HEK293 (cell line): ENCODE measurements at regions not wholly inside any gene's neighbourhood (a gene's known extent, or its start where the extent isn't known, plus 50 kb on each side); places are given as distances from the start of the nearest gene placed in this dataset.

Experiments used
- CTCF ChIA-PET: fragments of 350-600 bp; formaldehyde crosslinking; extraction: SDS; loops from one replicate; lab custom pipeline; 2021; ENCODE audit warnings: antibody characterized with exemption; lab: Yijun Ruan, JAX
- POLR2A ChIA-PET: fragments of 300-600 bp; formaldehyde crosslinking; extraction: SDS; loops from one replicate; lab custom pipeline; 2020; ENCODE audit warnings: antibody characterized with exemption, inconsistent platforms; lab: Yijun Ruan, JAX
- H3K27ac ChIP-seq: fragments of 200-500 bp; sonication (Bioruptor generic); 2 replicates; pipeline ENCODE4 v1.5.1; 2014; ENCODE audit warnings: low read depth, low read length, control low read depth, inconsistent platforms; ENCODE audit errors: extremely low read depth
- H3K36me3 ChIP-seq, 2 experiments: fragments of 200-500 bp in 1 of 2; sonication (Bioruptor generic) in 1 of 2; 1 replicate in 1 of 2; 2 replicates in 1 of 2; pipeline ENCODE4 v1.5.1; 2014 to 2017; ENCODE audit warnings: inconsistent platforms in 2 of 2, low read length in 2 of 2; ENCODE audit not compliant: control insufficient read depth in 2 of 2, insufficient read depth in 1 of 2
- H3K4me1 ChIP-seq: fragments of 200-500 bp; sonication (Bioruptor generic); 2 replicates; pipeline ENCODE4 v1.5.1; 2014; ENCODE audit warnings: mild to moderate bottlenecking, low read length, inconsistent platforms; ENCODE audit not compliant: control insufficient read depth, insufficient read depth
- H3K4me3 ChIP-seq: 2 replicates; pipeline ENCODE4 v1.5.1; 2011; ENCODE audit warnings: low read depth, mild to moderate bottlenecking, control low read depth, low read length, moderate library complexity
- H3K9me3 ChIP-seq: fragments of 200-500 bp; sonication (Bioruptor generic); 2 replicates; pipeline ENCODE4 v1.5.1; 2014; ENCODE audit warnings: low read depth, low read length, inconsistent platforms; ENCODE audit not compliant: control insufficient read depth, insufficient read depth
- GLI2 ChIP-seq: fragments of 450-650 bp; formaldehyde crosslinking; IDR thresholded peaks from 2 replicates; pipeline ENCODE4; 2017; ENCODE audit warnings: missing biosample characterization, missing genetic modification characterization, low read depth, borderline replicate concordance
- GLI4 ChIP-seq: fragments of 450-650 bp; formaldehyde crosslinking; IDR thresholded peaks from 2 replicates; pipeline ENCODE4 v1.5.1; 2016; ENCODE audit warnings: missing biosample characterization, missing genetic modification characterization
- HOXC10 ChIP-seq: sonication (generic); formaldehyde crosslinking; IDR thresholded peaks from 2 replicates; pipeline ENCODE4 v1.8.1; 2023; ENCODE audit warnings: mild to moderate bottlenecking, missing genetic modification reagents
- IKZF3 ChIP-seq: fragments of 450-650 bp; IDR thresholded peaks from 2 replicates; pipeline ENCODE4 v1.5.0; 2018; ENCODE audit warnings: missing biosample characterization, mild to moderate bottlenecking, missing genetic modification characterization, moderate library complexity
- KLF1 ChIP-seq: fragments of 450-650 bp; formaldehyde crosslinking; IDR thresholded peaks from 2 replicates; pipeline ENCODE4 v1.5.1; 2016; ENCODE audit warnings: missing biosample characterization, missing genetic modification characterization
- KLF8 ChIP-seq: fragments of 450-650 bp; formaldehyde crosslinking; IDR thresholded peaks from 2 replicates; pipeline ENCODE4 v1.5.1; 2016; ENCODE audit warnings: missing biosample characterization, missing genetic modification characterization
- OVOL3 ChIP-seq: fragments of 450-650 bp; formaldehyde crosslinking; IDR thresholded peaks from 2 replicates; pipeline ENCODE4 v1.5.1; 2016; ENCODE audit warnings: missing biosample characterization, missing genetic modification characterization
- SETDB1 ChIP-seq: IDR thresholded peaks from one replicate; pipeline ENCODE4 v1.6.1; 2017; ENCODE audit warnings: mild to moderate bottlenecking, low read length, moderate library complexity, mixed read lengths; ENCODE audit not compliant: insufficient read length
- ZBTB17 ChIP-seq: fragments of 450-650 bp; formaldehyde crosslinking; IDR thresholded peaks from 2 replicates; pipeline ENCODE4 v1.5.1; 2016; ENCODE audit warnings: missing biosample characterization, missing genetic modification characterization
- ZNF155 ChIP-seq: fragments of 450-650 bp; formaldehyde crosslinking; IDR thresholded peaks from 2 replicates; pipeline ENCODE4 v1.5.1; 2016; ENCODE audit warnings: missing biosample characterization, missing genetic modification characterization
- ZNF341 ChIP-seq: fragments of 450-650 bp; formaldehyde crosslinking; IDR thresholded peaks from 2 replicates; pipeline ENCODE4; 2016; ENCODE audit warnings: low read depth, missing biosample characterization, missing genetic modification characterization
- ZNF394 ChIP-seq: fragments of 450-650 bp; formaldehyde crosslinking; IDR thresholded peaks from 2 replicates; pipeline ENCODE4 v1.5.1; 2016; ENCODE audit warnings: missing biosample characterization, missing genetic modification characterization, mild to moderate bottlenecking, moderate library complexity, borderline replicate concordance
- ZNF423 ChIP-seq: fragments of 450-650 bp; formaldehyde crosslinking; IDR thresholded peaks from 2 replicates; pipeline ENCODE4 v1.5.1; 2016; ENCODE audit warnings: missing biosample characterization, missing genetic modification characterization
- ZNF560 ChIP-seq: fragments of 450-650 bp; formaldehyde crosslinking; IDR thresholded peaks from 2 replicates; pipeline ENCODE4 v1.5.1; 2017; ENCODE audit warnings: missing biosample characterization, missing genetic modification characterization, borderline replicate concordance
- ZNF610 ChIP-seq: fragments of 450-650 bp; formaldehyde crosslinking; IDR thresholded peaks from 2 replicates; pipeline ENCODE4 v1.5.1; 2016; ENCODE audit warnings: missing biosample characterization, missing genetic modification characterization, borderline replicate concordance
- ZNF785 ChIP-seq: fragments of 450-650 bp; formaldehyde crosslinking; IDR thresholded peaks from 2 replicates; pipeline ENCODE4 v1.5.1; 2016; ENCODE audit warnings: missing biosample characterization, missing genetic modification characterization
- ZNF830 ChIP-seq: fragments of 450-650 bp; IDR thresholded peaks from 2 replicates; pipeline ENCODE4 v1.5.0; 2018; ENCODE audit warnings: missing biosample characterization, missing genetic modification characterization, low read depth, mild to moderate bottlenecking, moderate library complexity
- ZNF843 ChIP-seq: fragments of 450-650 bp; formaldehyde crosslinking; IDR thresholded peaks from 2 replicates; pipeline ENCODE4 v1.5.1; 2016; ENCODE audit warnings: missing biosample characterization, missing genetic modification characterization
- ZXDB ChIP-seq: fragments of 450-650 bp; formaldehyde crosslinking; IDR thresholded peaks from 2 replicates; pipeline ENCODE4 v1.5.1; 2016; ENCODE audit warnings: missing biosample characterization, missing genetic modification characterization
- TF ChIP-seq, protein P1 (sequence below): fragments of 450-650 bp; formaldehyde crosslinking; IDR thresholded peaks from 2 replicates; pipeline ENCODE4 v1.5.1; 2016; ENCODE audit warnings: missing biosample characterization, missing genetic modification characterization
- TF ChIP-seq, protein P2 (sequence below): sonication (generic); formaldehyde crosslinking; IDR thresholded peaks from 2 replicates; pipeline ENCODE4 v1.8.1; 2022; ENCODE audit warnings: mild to moderate bottlenecking, moderate library complexity, missing genetic modification reagents
- TF ChIP-seq, protein P3 (sequence below): fragments of 450-650 bp; formaldehyde crosslinking; IDR thresholded peaks from 2 replicates; pipeline ENCODE4 v1.5.1; 2016; ENCODE audit warnings: missing biosample characterization, missing genetic modification characterization, borderline replicate concordance

DNA sequence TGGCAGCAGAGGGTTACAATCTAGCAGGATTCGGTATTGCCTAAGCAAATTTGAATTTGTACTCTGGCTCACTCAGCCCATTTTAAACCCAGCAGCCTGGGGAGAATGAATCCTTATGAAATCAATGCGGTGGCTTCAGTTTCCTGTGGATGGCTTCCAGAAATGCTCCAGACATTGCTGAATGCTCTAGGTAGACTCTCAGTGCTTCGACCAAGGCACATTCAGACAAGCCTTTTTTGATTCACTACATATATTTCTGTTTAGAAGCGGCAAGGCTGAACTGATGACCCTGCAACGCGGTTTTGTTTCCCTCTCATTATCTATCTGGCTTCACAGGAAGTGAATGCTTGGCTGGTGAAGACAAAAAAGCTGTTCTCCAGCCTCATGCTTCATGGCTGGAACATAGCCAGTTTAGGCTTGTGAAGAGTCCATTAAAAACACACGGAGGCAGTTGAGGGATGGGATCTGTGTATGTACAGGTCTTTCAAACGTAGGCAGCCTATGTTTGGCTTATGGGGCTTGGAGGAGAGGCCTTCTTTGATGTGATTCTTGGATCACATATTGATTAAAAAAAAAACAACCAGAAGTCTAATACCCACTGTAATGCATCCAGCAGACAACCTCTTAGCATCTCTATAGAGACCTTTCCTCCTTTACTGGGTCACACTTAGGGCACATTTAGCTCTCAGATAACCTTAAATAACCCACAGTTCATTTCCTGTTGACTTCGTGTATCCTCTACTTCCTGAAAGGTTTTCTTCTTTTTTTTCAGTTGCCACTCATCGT is 400.2 kb upstream of the TBL1XR1 start (continued):
- no peak for TF ChIP-seq ZNF394 (tag by site-specific recombination)

DNA sequence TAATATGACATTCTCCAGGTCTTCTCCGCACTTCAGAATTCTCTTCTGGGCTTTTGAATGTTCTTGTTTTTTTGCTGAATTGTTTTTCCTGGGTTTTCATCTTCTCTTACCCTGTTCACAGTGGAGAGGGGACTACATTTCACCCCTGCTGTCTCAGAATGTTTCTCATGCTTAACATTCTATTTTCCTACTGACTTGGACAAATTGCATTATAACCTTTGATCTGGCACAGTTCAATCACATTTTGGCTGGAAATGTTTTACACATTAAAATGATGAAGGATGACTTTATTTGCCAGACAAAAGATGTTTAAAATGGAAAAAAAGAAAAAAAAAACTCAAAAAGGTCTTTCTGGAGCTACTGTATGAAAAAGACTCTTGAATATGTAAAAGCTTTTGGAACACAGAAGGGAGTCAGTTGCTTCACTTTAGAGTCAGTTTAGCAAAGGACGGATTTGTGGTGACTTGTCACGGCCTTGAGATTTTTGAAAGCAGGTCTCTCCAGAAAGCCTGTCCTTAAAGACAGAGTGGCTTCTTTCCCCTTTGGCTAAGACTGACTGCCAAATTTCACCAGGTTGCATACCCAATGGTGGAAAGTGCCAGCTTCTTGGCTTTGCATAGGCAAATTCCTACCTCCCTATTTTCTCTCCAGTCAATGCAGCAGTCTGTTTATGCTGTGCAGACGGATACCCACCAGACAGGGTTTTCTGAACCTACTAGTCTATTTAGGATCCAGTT is 401.0 kb upstream of the TBL1XR1 start:
- ChIA-PET POLR2A (no interaction called here), CTCF (interaction anchor here (0.6 kb wide), 1 partner anchor 375 kb away, joined by 3 read pairs; no protein-coding TSS in a partner anchor)
- Histone ChIP-seq H3K36me3 (no peaks in the 10 kb centered on the region), H3K9me3 (no peaks in the 10 kb centered on the region), H3K27ac (no peak overlapping the region), H3K4me1 (0 out of 2 replicates have a peak, but pooled peaks cover 3% of the 10 kb centered on the region), H3K4me3 (no peak overlapping the region)
- TF ChIP-seq ZNF843 (tag by site-specific recombination) = no peak
- no peak for TF ChIP-seq GLI4 (tag by site-specific recombination)
- no peak for TF ChIP-seq ZBTB17
- TF ChIP-seq ZNF785 (tag by site-specific recombination) = no peak

- POLR2A ChIA-PET = no interaction called here
- CTCF ChIA-PET = no interaction called here
- no peak overlapping the region for H3K27ac ChIP-seq
- H3K4me3 ChIP-seq = no peak overlapping the region
- no peaks in the 10 kb centered on the region for H3K36me3 ChIP-seq
- H3K4me1 ChIP-seq = 0 out of 2 replicates have a peak, but pooled peaks cover 3% of the 10 kb centered on the region
- no peaks in the 10 kb centered on the region for H3K9me3 ChIP-seq
- no peak for TF ChIP-seq GLI2 (tag by site-specific recombination)
- TF ChIP-seq IKZF3 = no peak
- TF ChIP-seq ZNF155 (tag by site-specific recombination) = no peak
- TF ChIP-seq ZNF560 (tag by site-specific recombination) = no peak
- no peak for TF ChIP-seq ZNF423 (tag by site-specific recombination)
- TF ChIP-seq ZNF341 (tag by site-specific recombination) = no peak
- TF ChIP-seq HOXC10 (CRISPR knock-in tag) = no peak
- no peak for TF ChIP-seq ZNF610 (tag by site-specific recombination)
- TF ChIP-seq OVOL3 (tag by site-specific recombination) = no peak
- TF ChIP-seq ZNF830 (tag by site-specific recombination) = no peak
- TF ChIP-seq, protein P1, sequence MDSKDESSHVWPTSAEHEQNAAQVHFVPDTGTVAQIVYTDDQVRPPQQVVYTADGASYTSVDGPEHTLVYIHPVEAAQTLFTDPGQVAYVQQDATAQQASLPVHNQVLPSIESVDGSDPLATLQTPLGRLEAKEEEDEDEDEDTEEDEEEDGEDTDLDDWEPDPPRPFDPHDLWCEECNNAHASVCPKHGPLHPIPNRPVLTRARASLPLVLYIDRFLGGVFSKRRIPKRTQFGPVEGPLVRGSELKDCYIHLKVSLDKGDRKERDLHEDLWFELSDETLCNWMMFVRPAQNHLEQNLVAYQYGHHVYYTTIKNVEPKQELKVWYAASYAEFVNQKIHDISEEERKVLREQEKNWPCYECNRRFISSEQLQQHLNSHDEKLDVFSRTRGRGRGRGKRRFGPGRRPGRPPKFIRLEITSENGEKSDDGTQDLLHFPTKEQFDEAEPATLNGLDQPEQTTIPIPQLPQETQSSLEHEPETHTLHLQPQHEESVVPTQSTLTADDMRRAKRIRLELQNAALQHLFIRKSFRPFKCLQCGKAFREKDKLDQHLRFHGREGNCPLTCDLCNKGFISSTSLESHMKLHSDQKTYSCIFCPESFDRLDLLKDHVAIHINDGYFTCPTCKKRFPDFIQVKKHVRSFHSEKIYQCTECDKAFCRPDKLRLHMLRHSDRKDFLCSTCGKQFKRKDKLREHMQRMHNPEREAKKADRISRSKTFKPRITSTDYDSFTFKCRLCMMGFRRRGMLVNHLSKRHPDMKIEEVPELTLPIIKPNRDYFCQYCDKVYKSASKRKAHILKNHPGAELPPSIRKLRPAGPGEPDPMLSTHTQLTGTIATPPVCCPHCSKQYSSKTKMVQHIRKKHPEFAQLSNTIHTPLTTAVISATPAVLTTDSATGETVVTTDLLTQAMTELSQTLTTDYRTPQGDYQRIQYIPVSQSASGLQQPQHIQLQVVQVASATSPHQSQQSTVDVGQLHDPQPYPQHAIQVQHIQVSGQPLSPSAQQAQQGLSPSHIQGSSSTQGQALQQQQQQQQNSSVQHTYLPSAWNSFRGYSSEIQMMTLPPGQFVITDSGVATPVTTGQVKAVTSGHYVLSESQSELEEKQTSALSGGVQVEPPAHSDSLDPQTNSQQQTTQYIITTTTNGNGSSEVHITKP = no peak
- TF ChIP-seq KLF1 (tag by site-specific recombination) = no peak
- TF ChIP-seq, protein P2, sequence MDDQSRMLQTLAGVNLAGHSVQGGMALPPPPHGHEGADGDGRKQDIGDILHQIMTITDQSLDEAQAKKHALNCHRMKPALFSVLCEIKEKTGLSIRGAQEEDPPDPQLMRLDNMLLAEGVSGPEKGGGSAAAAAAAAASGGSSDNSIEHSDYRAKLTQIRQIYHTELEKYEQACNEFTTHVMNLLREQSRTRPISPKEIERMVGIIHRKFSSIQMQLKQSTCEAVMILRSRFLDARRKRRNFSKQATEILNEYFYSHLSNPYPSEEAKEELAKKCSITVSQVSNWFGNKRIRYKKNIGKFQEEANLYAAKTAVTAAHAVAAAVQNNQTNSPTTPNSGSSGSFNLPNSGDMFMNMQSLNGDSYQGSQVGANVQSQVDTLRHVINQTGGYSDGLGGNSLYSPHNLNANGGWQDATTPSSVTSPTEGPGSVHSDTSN (CRISPR knock-in tag) = no peak
- TF ChIP-seq, protein P3, sequence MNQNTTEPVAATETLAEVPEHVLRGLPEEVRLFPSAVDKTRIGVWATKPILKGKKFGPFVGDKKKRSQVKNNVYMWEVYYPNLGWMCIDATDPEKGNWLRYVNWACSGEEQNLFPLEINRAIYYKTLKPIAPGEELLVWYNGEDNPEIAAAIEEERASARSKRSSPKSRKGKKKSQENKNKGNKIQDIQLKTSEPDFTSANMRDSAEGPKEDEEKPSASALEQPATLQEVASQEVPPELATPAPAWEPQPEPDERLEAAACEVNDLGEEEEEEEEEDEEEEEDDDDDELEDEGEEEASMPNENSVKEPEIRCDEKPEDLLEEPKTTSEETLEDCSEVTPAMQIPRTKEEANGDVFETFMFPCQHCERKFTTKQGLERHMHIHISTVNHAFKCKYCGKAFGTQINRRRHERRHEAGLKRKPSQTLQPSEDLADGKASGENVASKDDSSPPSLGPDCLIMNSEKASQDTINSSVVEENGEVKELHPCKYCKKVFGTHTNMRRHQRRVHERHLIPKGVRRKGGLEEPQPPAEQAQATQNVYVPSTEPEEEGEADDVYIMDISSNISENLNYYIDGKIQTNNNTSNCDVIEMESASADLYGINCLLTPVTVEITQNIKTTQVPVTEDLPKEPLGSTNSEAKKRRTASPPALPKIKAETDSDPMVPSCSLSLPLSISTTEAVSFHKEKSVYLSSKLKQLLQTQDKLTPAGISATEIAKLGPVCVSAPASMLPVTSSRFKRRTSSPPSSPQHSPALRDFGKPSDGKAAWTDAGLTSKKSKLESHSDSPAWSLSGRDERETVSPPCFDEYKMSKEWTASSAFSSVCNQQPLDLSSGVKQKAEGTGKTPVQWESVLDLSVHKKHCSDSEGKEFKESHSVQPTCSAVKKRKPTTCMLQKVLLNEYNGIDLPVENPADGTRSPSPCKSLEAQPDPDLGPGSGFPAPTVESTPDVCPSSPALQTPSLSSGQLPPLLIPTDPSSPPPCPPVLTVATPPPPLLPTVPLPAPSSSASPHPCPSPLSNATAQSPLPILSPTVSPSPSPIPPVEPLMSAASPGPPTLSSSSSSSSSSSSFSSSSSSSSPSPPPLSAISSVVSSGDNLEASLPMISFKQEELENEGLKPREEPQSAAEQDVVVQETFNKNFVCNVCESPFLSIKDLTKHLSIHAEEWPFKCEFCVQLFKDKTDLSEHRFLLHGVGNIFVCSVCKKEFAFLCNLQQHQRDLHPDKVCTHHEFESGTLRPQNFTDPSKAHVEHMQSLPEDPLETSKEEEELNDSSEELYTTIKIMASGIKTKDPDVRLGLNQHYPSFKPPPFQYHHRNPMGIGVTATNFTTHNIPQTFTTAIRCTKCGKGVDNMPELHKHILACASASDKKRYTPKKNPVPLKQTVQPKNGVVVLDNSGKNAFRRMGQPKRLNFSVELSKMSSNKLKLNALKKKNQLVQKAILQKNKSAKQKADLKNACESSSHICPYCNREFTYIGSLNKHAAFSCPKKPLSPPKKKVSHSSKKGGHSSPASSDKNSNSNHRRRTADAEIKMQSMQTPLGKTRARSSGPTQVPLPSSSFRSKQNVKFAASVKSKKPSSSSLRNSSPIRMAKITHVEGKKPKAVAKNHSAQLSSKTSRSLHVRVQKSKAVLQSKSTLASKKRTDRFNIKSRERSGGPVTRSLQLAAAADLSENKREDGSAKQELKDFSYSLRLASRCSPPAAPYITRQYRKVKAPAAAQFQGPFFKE (tag by site-specific recombination) = no peak
- no peak for TF ChIP-seq KLF8 (tag by site-specific recombination)
- no peak for TF ChIP-seq ZXDB (tag by site-specific recombination)
- no peak for TF ChIP-seq SETDB1
Observed at GRCh38 chr3:177599326-177599725, 402.0 kb upstream of the TBL1XR1 start.
